H9 (cell line): ENCODE measurements at regions not wholly inside any gene's neighbourhood (a gene's known extent, or its start where the extent isn't known, plus 50 kb on each side); places are given as distances from the start of the nearest gene placed in this dataset.

Source experiments
- DNase-seq: peaks from one replicate; pipeline ENCODE4 v3.0.0-alpha.2; 2017
- H2AFZ ChIP-seq: one replicate; pipeline ENCODE4 v1.6.1; 2013; ENCODE audit warnings: mild to moderate bottlenecking, low read length, control low read depth, moderate library complexity
- H2AK5ac ChIP-seq: 2 replicates; pipeline ENCODE4 v1.6.1; 2013; ENCODE audit warnings: low read length, control low read depth, mixed read lengths; ENCODE audit not compliant: insufficient read length
- H2BK120ac ChIP-seq: one replicate; pipeline ENCODE4 v1.6.1; 2013; ENCODE audit warnings: low read depth, mild to moderate bottlenecking, low read length, control low read depth, inconsistent platforms; ENCODE audit not compliant: poor library complexity, severe bottlenecking
- H2BK12ac ChIP-seq: 2 replicates; pipeline ENCODE4 v1.6.1; 2013; ENCODE audit warnings: low read length, control low read depth, mixed read lengths, low read depth; ENCODE audit not compliant: insufficient read length
- H2BK15ac ChIP-seq: 2 replicates; pipeline ENCODE4 v1.6.1; 2013; ENCODE audit warnings: low read depth, low read length, control low read depth
- H2BK20ac ChIP-seq: one replicate; pipeline ENCODE4 v1.6.1; 2013; ENCODE audit warnings: low read depth, mild to moderate bottlenecking, low read length, control low read depth, inconsistent platforms; ENCODE audit not compliant: poor library complexity, severe bottlenecking
- H2BK5ac ChIP-seq: 2 replicates; pipeline ENCODE4 v1.6.1; 2013; ENCODE audit warnings: low read length, control low read depth, mixed read lengths; ENCODE audit not compliant: insufficient read length
- H3K14ac ChIP-seq: 2 replicates; pipeline ENCODE4 v1.6.1; 2013; ENCODE audit warnings: low read length, control low read depth; ENCODE audit not compliant: insufficient read depth
- H3K18ac ChIP-seq: 2 replicates; pipeline ENCODE4 v1.6.1; 2013; ENCODE audit warnings: low read depth, mild to moderate bottlenecking, mixed read lengths, low read length, control low read depth; ENCODE audit not compliant: insufficient read length
- H3K23ac ChIP-seq: 2 replicates; pipeline ENCODE4 v1.6.1; 2013; ENCODE audit warnings: low read length, control low read depth, mixed read lengths, low read depth; ENCODE audit not compliant: insufficient read length
- H3K23me2 ChIP-seq: 2 replicates; pipeline ENCODE4 v1.6.1; 2013; ENCODE audit warnings: low read depth, mild to moderate bottlenecking, mixed read lengths, low read length, control low read depth; ENCODE audit not compliant: insufficient read length, poor library complexity, severe bottlenecking
- H3K27ac ChIP-seq: 2 replicates; pipeline ENCODE4 v1.5.1; 2013; ENCODE audit warnings: low read length, control low read depth, mixed read lengths, low read depth; ENCODE audit not compliant: insufficient read length
- H3K27me3 ChIP-seq: 2 replicates; pipeline ENCODE4 v1.6.1; 2013; ENCODE audit warnings: low read length, control low read depth, inconsistent platforms; ENCODE audit not compliant: insufficient read depth
- H3K4ac ChIP-seq: 2 replicates; pipeline ENCODE4 v1.6.1; 2013; ENCODE audit warnings: low read depth, mild to moderate bottlenecking, control low read depth, inconsistent platforms, low read length, moderate library complexity
- H3K4me1 ChIP-seq: 2 replicates; pipeline ENCODE4 v1.6.1; 2013; ENCODE audit warnings: low read length, control low read depth, inconsistent platforms; ENCODE audit not compliant: insufficient read depth
- H3K4me2 ChIP-seq: 2 replicates; pipeline ENCODE4 v1.6.1; 2013; ENCODE audit warnings: low read length, control low read depth, mixed read lengths; ENCODE audit not compliant: insufficient read length, insufficient read depth
- H3K56ac ChIP-seq: 2 replicates; pipeline ENCODE4 v1.6.1; 2013; ENCODE audit warnings: low read depth, mild to moderate bottlenecking, mixed read lengths, low read length, control low read depth; ENCODE audit not compliant: insufficient read length
- H3K79me1 ChIP-seq: 2 replicates; pipeline ENCODE4 v1.6.1; 2013; ENCODE audit warnings: low read depth, mild to moderate bottlenecking, moderate library complexity, low read length, control low read depth, inconsistent platforms; ENCODE audit not compliant: insufficient read depth, poor library complexity, severe bottlenecking
- H3K79me2 ChIP-seq: 2 replicates; pipeline ENCODE4 v1.6.1; 2013; ENCODE audit warnings: low read length, control low read depth, inconsistent platforms; ENCODE audit not compliant: insufficient read depth
- H3K9ac ChIP-seq: 2 replicates; pipeline ENCODE4 v1.6.1; 2013; ENCODE audit warnings: low read length, control low read depth, mixed read lengths; ENCODE audit not compliant: insufficient read length; ENCODE audit errors: extremely low read depth
- H3K9me3 ChIP-seq: one replicate; pipeline ENCODE4 v1.6.1; 2013; ENCODE audit warnings: low read depth, low read length, inconsistent platforms; ENCODE audit not compliant: control insufficient read depth
- H3T11ph ChIP-seq: one replicate; pipeline ENCODE4 v1.6.1; 2013; ENCODE audit warnings: mild to moderate bottlenecking, low read length, control low read depth, inconsistent platforms
- H4K20me1 ChIP-seq: one replicate; pipeline ENCODE4 v1.6.1; 2013; ENCODE audit not compliant: control insufficient read depth, insufficient read length, insufficient read depth
- H4K5ac ChIP-seq: 2 replicates; pipeline ENCODE4 v1.6.1; 2013; ENCODE audit warnings: low read depth, mild to moderate bottlenecking, mixed read lengths, low read length, control low read depth; ENCODE audit not compliant: insufficient read length
- H4K8ac ChIP-seq: replicated peaks from 2 replicates; pipeline ENCODE4 v1.6.1; 2013; ENCODE audit warnings: low read length, control low read depth, mixed read lengths, low read depth; ENCODE audit not compliant: insufficient read length
- H4K91ac ChIP-seq: 2 replicates; pipeline ENCODE4 v1.6.1; 2013; ENCODE audit warnings: low read depth, mild to moderate bottlenecking, moderate library complexity, mixed read lengths, low read length, control low read depth; ENCODE audit not compliant: insufficient read length
- H3K27ac Mint-ChIP-seq, 3 experiments: 2 replicates in 2 of 3; 3 replicates in 1 of 3; pipeline ENCODE4 v1.8.0; 2020 to 2021; ENCODE audit warnings: mixed read lengths in 3 of 3, mild to moderate bottlenecking in 1 of 3, moderate library complexity in 1 of 3
- H3K27me3 Mint-ChIP-seq: 2 replicates; pipeline ENCODE4 v1.8.0; 2021; ENCODE audit warnings: low read depth, mild to moderate bottlenecking, moderate library complexity, mixed read lengths
- H3K36me3 Mint-ChIP-seq, 3 experiments: 2 replicates in 2 of 3; 3 replicates in 1 of 3; pipeline ENCODE4 v1.8.0; 2020 to 2021; ENCODE audit warnings: low read depth in 3 of 3, mixed read lengths in 3 of 3; ENCODE audit not compliant: insufficient read depth in 1 of 3
- H3K4me1 Mint-ChIP-seq, 2 experiments: 2 replicates each; pipeline ENCODE4 v1.8.0; 2020; ENCODE audit warnings: mixed read lengths in 2 of 2
- H3K4me3 Mint-ChIP-seq, 2 experiments: 2 replicates in 1 of 2; 3 replicates in 1 of 2; pipeline ENCODE4 v1.8.0; 2020 to 2021; ENCODE audit warnings: mild to moderate bottlenecking in 2 of 2, mixed read lengths in 2 of 2, moderate library complexity in 1 of 2
- H3K9me3 Mint-ChIP-seq, 2 experiments: 2 replicates in 1 of 2; 3 replicates in 1 of 2; pipeline ENCODE4 v1.8.0; 2020; ENCODE audit warnings: mild to moderate bottlenecking in 2 of 2, mixed read lengths in 2 of 2, moderate library complexity in 1 of 2
- CTCF ChIP-seq: fragments of 200-600 bp; sonication (generic); conservative IDR thresholded peaks from 3 replicates; pipeline ENCODE4 v1.8.0; 2021; ENCODE audit warnings: antibody characterized with exemption, mild to moderate bottlenecking
- WGBS: extraction: QIAGEN DNeasy Blood & Tissue Kit; methylation state at CpG from one replicate; pipeline ENCODE4 v1.1.7; 2013; ENCODE audit warnings: missing lambda C conversion rate, low lambda C conversion rate, mixed read lengths; ENCODE audit not compliant: insufficient read length; ENCODE audit errors: extremely low coverage; 5-methylcytosine and 5-hydroxymethylcytosine counted together

GRCh38 chr3:3951071-3951470 is 151.8 kb downstream of the LRRN1 start:
- Histone ChIP-seq H2BK20ac (no peak overlapping the region), H3K23ac (no peak overlapping the region), H3K23me2 (no peaks in the 10 kb centered on the region), H3K9me3 (no peaks in the 10 kb centered on the region), H2AK5ac (no peak overlapping the region), H3K27ac (no peak overlapping the region), H3K4me1 (no peaks in the 10 kb centered on the region), H4K5ac (no peak overlapping the region), H3K9ac (no peak overlapping the region), H2AFZ (no peak overlapping the region), H3K18ac (no peak overlapping the region), H3K79me2 (no peaks in the 10 kb centered on the region), H3K56ac (no peak overlapping the region), H4K8ac (no peak overlapping the region), H3T11ph (no peak overlapping the region), H3K4ac (no peak overlapping the region), H2BK12ac (no peak overlapping the region), H3K14ac (no peak overlapping the region), H2BK5ac (no peak overlapping the region), H3K27me3 (no peaks in the 10 kb centered on the region), H4K20me1 (no peaks in the 10 kb centered on the region), H3K79me1 (no peaks in the 10 kb centered on the region), H4K91ac (no peak overlapping the region), H3K4me2 (no peak overlapping the region), H2BK120ac (no peak overlapping the region), H2BK15ac (no peak overlapping the region)
- no peak overlapping the region for H3K4me3 Mint-ChIP-seq
- H3K27ac Mint-ChIP-seq = no peak overlapping the region
- TF ChIP-seq CTCF = no peak
- WGBS = no CpG with 5 or more reads among the region's 1 CpG
- no peaks in the 10 kb centered on the region for H3K4me1 Mint-ChIP-seq
- no peaks in the 10 kb centered on the region for H3K9me3 Mint-ChIP-seq
- no peaks in the 10 kb centered on the region for H3K27me3 Mint-ChIP-seq
- H3K36me3 Mint-ChIP-seq = peaks cover 0 to 12% (median 4%) of the 10 kb centered on the region in 3 experiments; a peak in 2 of 7 replicates
- DNase-seq = no peak
